SK-N-MC (cell line): ENCODE measurements at regions not wholly inside any gene's neighbourhood (a gene's known extent, or its start where the extent isn't known, plus 50 kb on each side); places are given as distances from the start of the nearest gene placed in this dataset.

ENCODE experiments used
- EZH2 ChIP-seq: fragments of 200-600 bp; sonication (generic); IDR thresholded peaks from one replicate; pipeline ENCODE4 v1.6.1; 2017; ENCODE audit warnings: antibody characterized with exemption
- FOXP2 ChIP-seq: optimal IDR thresholded peaks from 2 replicates; pipeline ENCODE3; 2011; ENCODE audit warnings: mild to moderate bottlenecking, moderate library complexity; ENCODE audit not compliant: insufficient read depth; ENCODE audit errors: extremely low read length, control extremely low read depth
- POLR2AphosphoS5 ChIP-seq: IDR thresholded peaks from 2 replicates; pipeline ENCODE4 v1.6.1; 2012; ENCODE audit warnings: mild to moderate bottlenecking, low read depth, low read length, borderline replicate concordance

DNA sequence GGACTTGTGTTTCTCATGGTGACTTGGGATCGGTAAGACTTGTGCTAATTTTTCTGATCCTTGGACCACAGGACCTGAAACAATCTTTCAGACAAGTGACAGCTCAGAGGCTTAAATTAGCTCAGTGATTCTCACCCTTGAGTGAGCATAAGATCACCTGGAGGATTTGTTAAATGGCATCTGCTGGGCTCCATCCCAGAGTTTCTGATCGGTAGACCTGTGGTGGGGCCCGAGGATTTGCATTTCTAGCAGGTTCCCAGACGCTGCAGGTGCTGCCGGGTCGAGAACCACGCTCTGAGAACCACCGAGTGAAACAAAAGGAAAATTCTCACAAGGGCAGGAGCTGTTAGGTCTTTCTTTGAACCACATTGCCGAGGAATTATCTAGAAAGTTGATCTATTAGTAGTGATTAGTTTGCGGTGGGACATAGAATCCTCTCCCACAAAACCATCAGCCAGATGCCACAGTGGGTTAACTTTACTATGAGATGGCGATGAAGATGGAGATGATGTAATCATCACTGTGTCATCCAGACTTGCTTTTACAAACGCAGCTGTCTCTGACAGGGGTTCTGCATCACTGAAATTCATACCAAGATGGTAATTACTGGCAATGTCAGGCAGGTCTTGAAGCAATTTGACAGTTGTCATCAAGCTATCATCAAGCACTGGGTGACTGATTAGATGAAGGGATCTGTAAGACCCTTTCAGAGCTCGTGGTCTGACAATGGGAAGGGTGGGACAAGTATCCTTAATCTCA is 184.0 kb downstream of the AACS start:
- TF ChIP-seq POLR2AphosphoS5: no peak
- no peak for TF ChIP-seq EZH2
- no peak for TF ChIP-seq FOXP2
